ENCODE measurements at regions not wholly inside any gene's neighbourhood (a gene's known extent, or its start where the extent isn't known, plus 50 kb on each side); places are given as distances from the start of the nearest gene placed in this dataset.

DNA sequence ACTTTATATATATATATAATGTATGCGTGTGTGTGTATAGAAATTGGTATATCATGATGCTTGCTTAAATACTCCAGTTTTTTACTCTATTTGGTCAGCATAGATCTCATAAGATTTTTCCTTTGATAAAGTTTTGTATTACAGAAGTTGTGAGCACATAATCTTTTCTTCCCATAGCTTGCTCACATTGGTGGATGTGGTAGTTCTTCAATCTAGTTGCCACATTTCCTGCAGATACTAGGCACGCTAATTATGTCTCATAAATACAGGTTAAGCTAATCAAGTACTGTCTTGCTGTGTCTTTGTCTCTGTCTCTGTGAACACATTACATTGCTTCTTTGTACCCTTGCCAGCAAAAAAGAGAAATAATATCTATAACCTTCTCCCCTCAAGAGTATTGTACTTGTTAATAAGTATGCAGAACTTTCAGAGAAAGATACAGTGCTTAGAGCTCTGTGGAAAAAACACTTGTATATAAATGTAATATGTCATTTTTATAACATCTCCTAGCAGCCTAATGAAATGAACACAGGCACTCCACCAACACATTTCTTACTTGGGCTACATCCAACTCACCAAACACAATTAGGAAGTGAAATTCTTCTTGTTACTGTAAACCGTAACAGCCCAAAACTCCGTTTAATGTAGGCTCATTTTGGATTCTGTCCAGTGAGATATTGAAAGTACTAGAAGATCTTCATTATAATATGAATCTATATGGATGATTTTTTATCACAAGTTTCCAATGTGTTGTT is 306.7 kb upstream of the SLC8A1 start:
- Histone ChIP-seq H3K36me3 (ENCODE audit: control insufficient read depth, insufficient read depth, low read length) (no peaks in the 10 kb centered on the region), H3K27me3 (ENCODE audit: control insufficient read depth, insufficient read depth, low read length) (no peaks in the 10 kb centered on the region), H3K27ac (ENCODE audit: low read depth, low read length) (peak overlapping the region; percentile 55), H3K9ac (ENCODE audit: low read length) (no peak overlapping the region), H3K4me3 (ENCODE audit: low read length) (no peak overlapping the region), H3K4me1 (ENCODE audit: control insufficient read depth, insufficient read depth, low read length) (peaks cover 7% of the 10 kb centered on the region)

DNA sequence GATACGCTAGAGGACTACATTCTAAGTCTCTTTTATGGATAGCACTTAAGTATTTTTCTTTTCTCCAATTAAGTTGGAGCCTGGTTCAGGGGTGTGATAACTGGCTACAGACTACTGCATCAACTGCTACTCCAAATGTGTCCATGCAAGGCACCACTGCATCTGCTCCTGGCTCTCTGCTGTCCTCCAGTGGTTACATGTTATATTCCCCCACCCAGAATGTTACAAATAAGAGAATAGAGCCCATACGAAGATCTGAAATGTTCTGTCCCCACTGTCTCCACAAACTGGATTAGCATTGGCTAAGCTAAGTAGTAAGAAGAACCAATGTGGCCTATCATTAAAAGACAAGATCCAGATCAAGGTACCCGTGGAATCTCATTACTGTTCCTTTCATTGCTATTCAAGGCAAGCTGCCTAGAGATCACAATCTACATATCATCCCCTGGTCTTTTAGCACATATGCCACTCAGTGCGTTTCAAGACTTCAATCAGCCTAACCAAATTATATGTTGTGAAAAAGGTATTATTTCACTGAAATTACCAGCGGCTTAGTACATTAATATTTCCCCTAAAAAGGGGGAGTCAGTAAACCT is 308.3 kb upstream of the SLC8A1 start:
- Histone ChIP-seq H3K36me3 (ENCODE audit: control insufficient read depth, insufficient read depth, low read length) (no peaks in the 10 kb centered on the region), H3K27ac (ENCODE audit: low read depth, low read length) (peak overlapping the region; percentile 7), H3K4me1 (ENCODE audit: control insufficient read depth, insufficient read depth, low read length) (peaks cover 7% of the 10 kb centered on the region), H3K4me3 (ENCODE audit: low read length) (no peak overlapping the region), H3K9ac (ENCODE audit: low read length) (no peak overlapping the region), H3K27me3 (ENCODE audit: control insufficient read depth, insufficient read depth, low read length) (no peaks in the 10 kb centered on the region)

DNA sequence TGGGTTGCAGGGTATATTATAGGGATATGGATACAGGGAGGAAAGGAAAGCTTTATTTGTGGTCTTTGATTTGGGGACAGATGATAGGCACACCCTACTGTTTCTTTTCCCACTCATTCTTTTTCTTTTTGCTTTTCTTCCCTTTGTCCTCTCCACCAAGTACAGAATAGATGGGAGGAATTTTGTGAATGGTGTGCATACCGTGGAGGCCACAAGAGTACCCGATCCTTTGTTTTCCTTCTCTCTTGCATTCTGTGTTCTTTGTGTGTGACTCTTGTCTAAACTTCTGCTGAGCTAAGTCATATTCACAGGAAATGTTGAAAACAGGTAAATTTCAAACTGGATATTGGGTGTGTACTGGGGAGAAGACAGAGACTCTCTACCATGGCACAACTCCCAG is 321.4 kb upstream of the SLC8A1 start:
- Histone ChIP-seq H3K4me3 (ENCODE audit: low read length) (no peak overlapping the region), H3K9ac (ENCODE audit: low read length) (no peak overlapping the region), H3K27ac (ENCODE audit: low read depth, low read length) (no peak overlapping the region), H3K27me3 (ENCODE audit: control insufficient read depth, insufficient read depth, low read length) (no peaks in the 10 kb centered on the region), H3K36me3 (ENCODE audit: control insufficient read depth, insufficient read depth, low read length) (no peaks in the 10 kb centered on the region), H3K4me1 (ENCODE audit: control insufficient read depth, insufficient read depth, low read length) (no peaks in the 10 kb centered on the region)

DNA sequence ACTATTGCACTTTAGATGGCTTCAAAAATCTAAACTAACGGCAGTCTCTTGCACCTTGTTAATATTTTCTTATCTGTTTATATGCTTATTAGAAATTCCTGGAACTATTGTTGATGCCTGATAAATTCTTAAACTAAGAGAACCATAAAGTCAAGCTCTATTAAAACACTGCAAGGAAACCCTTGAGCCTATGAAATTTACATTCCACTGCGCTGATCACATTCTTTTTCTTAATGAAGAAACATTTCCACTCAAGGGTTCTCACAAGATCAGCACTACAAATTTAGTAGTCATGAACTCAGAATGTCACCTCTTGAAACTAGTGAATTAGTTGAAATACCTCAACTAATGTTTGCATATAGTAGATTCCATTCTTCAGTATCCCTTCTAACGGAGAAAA is 331.8 kb upstream of the SLC8A1 start:
- Histone ChIP-seq H3K4me3 (ENCODE audit: low read length) (no peak overlapping the region), H3K27me3 (ENCODE audit: control insufficient read depth, insufficient read depth, low read length) (no peaks in the 10 kb centered on the region), H3K4me1 (ENCODE audit: control insufficient read depth, insufficient read depth, low read length) (no peaks in the 10 kb centered on the region), H3K36me3 (ENCODE audit: control insufficient read depth, insufficient read depth, low read length) (no peaks in the 10 kb centered on the region), H3K27ac (ENCODE audit: low read depth, low read length) (no peak overlapping the region), H3K9ac (ENCODE audit: low read length) (no peak overlapping the region)

DNA sequence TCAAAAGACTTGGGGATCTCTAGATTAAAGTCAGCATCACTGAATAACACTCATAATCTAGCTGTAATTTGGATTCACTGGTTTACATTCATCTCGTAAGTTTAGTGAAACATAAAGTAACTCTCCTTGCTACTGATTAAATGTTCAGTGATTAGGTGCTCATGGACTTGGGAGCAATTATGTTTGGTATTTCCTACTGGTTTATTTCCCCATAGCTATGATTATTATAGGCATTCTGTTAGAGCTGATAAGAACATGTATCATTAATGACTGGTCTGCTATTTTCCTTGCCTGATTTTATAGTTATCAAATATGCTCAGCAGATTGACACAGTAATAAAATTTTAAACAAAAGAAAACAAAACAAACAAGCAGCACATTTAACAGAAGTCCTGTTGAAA is 334.7 kb upstream of the SLC8A1 start:
- H3K4me1 ChIP-seq (ENCODE audit: control insufficient read depth, insufficient read depth, low read length), result no peaks in the 10 kb centered on the region

DNA sequence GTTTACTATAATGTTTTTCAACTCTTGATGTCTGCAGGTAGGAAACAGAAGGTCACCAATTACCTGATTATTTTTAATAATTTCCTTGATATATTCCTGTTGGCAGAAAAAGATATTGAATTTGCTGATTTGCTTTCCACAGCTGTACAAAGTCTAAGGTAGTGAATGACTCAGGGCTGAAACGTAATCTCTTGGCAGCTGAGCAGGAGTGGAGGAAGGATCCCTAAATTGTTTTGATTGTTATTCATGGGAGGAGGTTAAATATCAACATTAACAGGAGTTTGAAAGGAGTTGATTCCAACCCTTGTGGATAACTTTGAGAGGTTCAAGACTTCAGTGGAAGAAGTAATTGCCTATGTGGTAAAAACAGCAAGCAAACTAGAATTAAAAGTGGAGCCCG is 345.2 kb upstream of the SLC8A1 start:
- no peak overlapping the region for H3K4me3 ChIP-seq (ENCODE audit: low read length)
- H3K27me3 ChIP-seq (ENCODE audit: control insufficient read depth, insufficient read depth, low read length), result no peaks in the 10 kb centered on the region

More for the DNA sequence above, 334.7 kb upstream of the SLC8A1 start:
- H3K27ac ChIP-seq (ENCODE audit: low read depth, low read length), result no peak overlapping the region
- no peak overlapping the region for H3K4me3 ChIP-seq (ENCODE audit: low read length)
- no peaks in the 10 kb centered on the region for H3K27me3 ChIP-seq (ENCODE audit: control insufficient read depth, insufficient read depth, low read length)
- H3K36me3 ChIP-seq (ENCODE audit: control insufficient read depth, insufficient read depth, low read length), result no peaks in the 10 kb centered on the region
- no peak overlapping the region for H3K9ac ChIP-seq (ENCODE audit: low read length)

DNA sequence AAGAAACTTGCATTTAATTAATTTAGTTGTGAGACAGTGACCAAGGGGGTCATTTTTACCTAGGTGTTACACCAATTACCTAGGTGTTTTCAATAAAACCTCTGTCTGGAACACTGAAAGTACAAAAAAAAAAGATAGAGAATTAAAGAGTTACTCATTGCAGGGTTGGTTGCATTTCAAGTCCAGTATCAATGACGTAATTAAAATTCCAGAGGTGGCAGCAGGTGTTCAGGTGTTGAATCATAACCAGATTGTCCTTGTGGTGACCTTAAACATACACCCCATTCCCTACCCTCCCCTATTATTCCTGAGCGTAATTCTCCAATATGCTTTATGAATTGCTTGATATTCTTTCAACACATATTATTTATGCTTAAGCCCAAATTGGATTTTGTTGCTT is 352.0 kb upstream of the SLC8A1 start:
- Histone ChIP-seq H3K4me3 (ENCODE audit: low read length) (no peak overlapping the region), H3K27me3 (ENCODE audit: control insufficient read depth, insufficient read depth, low read length) (no peaks in the 10 kb centered on the region), H3K36me3 (ENCODE audit: control insufficient read depth, insufficient read depth, low read length) (no peaks in the 10 kb centered on the region), H3K4me1 (ENCODE audit: control insufficient read depth, insufficient read depth, low read length) (no peaks in the 10 kb centered on the region), H3K27ac (ENCODE audit: low read depth, low read length) (no peak overlapping the region), H3K9ac (ENCODE audit: low read length) (no peak overlapping the region)

More for the DNA sequence above, 345.2 kb upstream of the SLC8A1 start:
- Histone ChIP-seq H3K27ac (ENCODE audit: low read depth, low read length) (no peak overlapping the region), H3K9ac (ENCODE audit: low read length) (no peak overlapping the region), H3K36me3 (ENCODE audit: control insufficient read depth, insufficient read depth, low read length) (no peaks in the 10 kb centered on the region), H3K4me1 (ENCODE audit: control insufficient read depth, insufficient read depth, low read length) (no peaks in the 10 kb centered on the region)

DNA sequence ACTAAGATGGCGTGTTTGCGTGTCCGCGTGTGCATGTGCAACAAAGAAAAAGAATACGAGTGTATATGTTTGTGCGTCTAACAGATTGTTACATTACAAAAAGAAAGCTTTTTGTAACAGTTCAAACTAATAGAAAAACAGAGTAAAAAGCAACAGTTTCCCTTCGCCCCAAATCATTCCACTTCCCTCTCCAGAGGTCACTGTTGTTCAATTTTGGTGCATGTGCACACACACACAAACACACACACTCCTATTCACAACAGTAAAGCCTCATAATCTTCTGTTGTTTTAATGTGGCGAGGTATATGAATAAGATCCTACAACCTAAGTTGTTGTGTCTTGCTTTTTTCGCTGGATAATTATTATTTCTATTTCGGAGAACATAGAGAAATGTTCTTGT is 357.3 kb upstream of the SLC8A1 start:
- peaks cover 2% of the 10 kb centered on the region for H3K4me1 ChIP-seq (ENCODE audit: control insufficient read depth, insufficient read depth, low read length)
- no peak overlapping the region for H3K9ac ChIP-seq (ENCODE audit: low read length)

DNA sequence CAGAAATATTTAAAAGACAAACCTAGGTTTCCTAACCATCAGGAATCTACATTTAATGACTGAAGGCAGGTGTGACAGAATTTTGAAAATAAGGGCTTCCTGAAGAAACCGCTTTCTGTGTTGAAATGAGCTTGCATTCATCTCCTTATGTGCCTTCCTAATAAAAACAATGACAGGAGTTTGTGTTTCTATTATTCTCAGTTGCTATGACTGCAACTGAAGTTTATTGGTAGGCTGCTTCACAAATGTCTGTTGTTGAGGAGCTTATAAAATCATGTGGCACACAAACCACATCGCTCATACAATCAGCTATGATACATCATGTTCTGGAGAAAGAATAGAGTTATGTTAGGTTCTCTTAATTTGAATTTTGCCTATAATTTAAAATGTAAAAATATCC is 362.7 kb upstream of the SLC8A1 start:
- H3K4me3 ChIP-seq (ENCODE audit: low read length), result no peak overlapping the region

More for the DNA sequence above, 357.3 kb upstream of the SLC8A1 start:
- Histone ChIP-seq H3K27me3 (ENCODE audit: control insufficient read depth, insufficient read depth, low read length) (no peaks in the 10 kb centered on the region), H3K36me3 (ENCODE audit: control insufficient read depth, insufficient read depth, low read length) (no peaks in the 10 kb centered on the region), H3K27ac (ENCODE audit: low read depth, low read length) (no peak overlapping the region), H3K4me3 (ENCODE audit: low read length) (no peak overlapping the region)

DNA sequence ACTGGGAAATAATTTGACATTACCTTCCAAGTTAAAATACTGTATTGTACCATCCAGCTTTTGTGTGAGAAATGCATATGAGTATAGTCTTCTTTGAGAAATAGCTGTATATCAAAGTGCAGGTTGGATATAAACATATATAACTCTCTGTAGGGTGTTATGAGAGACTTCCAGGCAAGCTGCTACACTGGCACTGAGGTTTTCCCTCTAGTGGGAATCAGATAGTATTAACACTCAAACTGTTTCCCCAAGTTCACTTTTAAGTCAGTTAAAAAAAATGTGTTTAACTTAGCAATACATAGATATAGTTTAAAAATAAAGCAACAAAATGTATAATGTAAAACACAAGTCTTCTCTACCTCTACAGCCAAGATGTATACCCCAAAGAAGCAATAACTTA is 368.4 kb upstream of the SLC8A1 start:
- Histone ChIP-seq H3K36me3 (ENCODE audit: control insufficient read depth, insufficient read depth, low read length) (no peaks in the 10 kb centered on the region), H3K9ac (ENCODE audit: low read length) (no peak overlapping the region), H3K4me3 (ENCODE audit: low read length) (no peak overlapping the region), H3K4me1 (ENCODE audit: control insufficient read depth, insufficient read depth, low read length) (peaks cover 3% of the 10 kb centered on the region), H3K27me3 (ENCODE audit: control insufficient read depth, insufficient read depth, low read length) (no peaks in the 10 kb centered on the region), H3K27ac (ENCODE audit: low read depth, low read length) (no peak overlapping the region)

More for the DNA sequence above, 362.7 kb upstream of the SLC8A1 start:
- no peak overlapping the region for H3K27ac ChIP-seq (ENCODE audit: low read depth, low read length)
- H3K27me3 ChIP-seq (ENCODE audit: control insufficient read depth, insufficient read depth, low read length), result no peaks in the 10 kb centered on the region
- no peak overlapping the region for H3K9ac ChIP-seq (ENCODE audit: low read length)
- H3K4me1 ChIP-seq (ENCODE audit: control insufficient read depth, insufficient read depth, low read length), result peaks cover 2% of the 10 kb centered on the region
- H3K36me3 ChIP-seq (ENCODE audit: control insufficient read depth, insufficient read depth, low read length), result no peaks in the 10 kb centered on the region

DNA sequence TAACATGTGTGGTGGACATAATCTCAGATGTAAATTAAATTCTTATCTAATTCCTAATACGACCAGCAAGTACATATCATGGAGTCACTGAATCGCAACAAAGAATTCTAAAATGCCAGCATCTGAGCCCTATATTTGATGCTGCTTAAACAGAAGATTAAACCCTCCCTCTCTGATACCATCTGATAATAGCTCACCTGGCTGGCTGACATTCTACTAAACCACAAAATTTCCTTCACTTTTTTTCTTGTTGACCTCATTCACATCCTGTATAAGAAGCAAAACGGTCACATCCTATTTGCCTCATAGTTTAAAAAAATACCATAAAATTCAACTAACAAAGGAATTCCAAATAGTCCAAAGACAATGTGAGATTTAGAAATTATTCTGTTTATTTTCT is 371.6 kb upstream of the SLC8A1 start:
- H3K9ac ChIP-seq (ENCODE audit: low read length), result no peak overlapping the region
- H3K4me3 ChIP-seq (ENCODE audit: low read length), result no peak overlapping the region
- H3K4me1 ChIP-seq (ENCODE audit: control insufficient read depth, insufficient read depth, low read length), result peaks cover 3% of the 10 kb centered on the region
- H3K36me3 ChIP-seq (ENCODE audit: control insufficient read depth, insufficient read depth, low read length), result no peaks in the 10 kb centered on the region
- no peak overlapping the region for H3K27ac ChIP-seq (ENCODE audit: low read depth, low read length)
- H3K27me3 ChIP-seq (ENCODE audit: control insufficient read depth, insufficient read depth, low read length), result no peaks in the 10 kb centered on the region

DNA sequence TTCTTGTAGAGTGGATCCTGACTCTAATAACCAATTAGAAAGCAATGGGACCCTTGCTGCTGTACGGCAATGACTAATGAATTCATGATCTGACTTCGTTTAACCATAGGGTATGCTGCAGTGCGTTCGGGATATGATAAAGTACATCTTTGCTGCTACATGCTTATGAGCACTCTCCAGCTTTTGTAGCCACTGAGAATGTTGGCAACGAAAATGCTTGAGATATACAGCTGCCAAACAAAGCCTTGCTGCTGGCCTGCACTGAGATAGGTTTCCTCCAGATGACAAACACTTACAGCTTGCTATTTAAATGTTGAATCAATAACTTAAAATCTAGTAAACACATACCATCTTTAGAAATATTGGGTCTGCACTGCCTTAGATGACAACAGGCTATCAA is 372.4 kb upstream of the SLC8A1 start:
- H3K4me3 ChIP-seq (ENCODE audit: low read length), result no peak overlapping the region
- H3K9ac ChIP-seq (ENCODE audit: low read length), result no peak overlapping the region
- no peaks in the 10 kb centered on the region for H3K27me3 ChIP-seq (ENCODE audit: control insufficient read depth, insufficient read depth, low read length)
- H3K4me1 ChIP-seq (ENCODE audit: control insufficient read depth, insufficient read depth, low read length), result peaks cover 3% of the 10 kb centered on the region
- H3K36me3 ChIP-seq (ENCODE audit: control insufficient read depth, insufficient read depth, low read length), result no peaks in the 10 kb centered on the region
- H3K27ac ChIP-seq (ENCODE audit: low read depth, low read length), result no peak overlapping the region

DNA sequence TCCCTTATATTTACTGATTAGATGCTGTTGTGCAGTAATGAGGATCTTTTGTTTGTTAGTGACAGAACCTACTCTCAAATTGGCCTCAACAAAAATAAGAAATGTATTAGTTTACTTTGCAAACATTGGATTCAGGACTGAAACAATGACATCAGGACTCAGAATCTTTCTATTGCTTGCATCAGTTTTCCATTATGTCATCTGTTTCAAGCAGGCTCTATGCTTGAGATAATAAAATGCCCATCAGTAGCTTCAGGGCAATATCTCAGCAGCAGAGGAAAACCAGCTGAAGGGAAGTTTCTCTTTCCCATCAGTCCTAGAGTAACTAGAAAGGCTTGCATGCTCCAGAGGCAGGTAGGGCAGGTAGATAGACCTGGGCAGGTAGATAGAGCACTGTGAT is 375.5 kb upstream of the SLC8A1 start:
- Histone ChIP-seq H3K27ac (ENCODE audit: low read depth, low read length) (no peak overlapping the region), H3K36me3 (ENCODE audit: control insufficient read depth, insufficient read depth, low read length) (no peaks in the 10 kb centered on the region), H3K4me1 (ENCODE audit: control insufficient read depth, insufficient read depth, low read length) (no peaks in the 10 kb centered on the region), H3K27me3 (ENCODE audit: control insufficient read depth, insufficient read depth, low read length) (no peaks in the 10 kb centered on the region), H3K9ac (ENCODE audit: low read length) (no peak overlapping the region), H3K4me3 (ENCODE audit: low read length) (no peak overlapping the region)

All from rectal smooth muscle tissue (tissue), 1 donor.